ENCODE measurements at regions not wholly inside any gene's neighbourhood (a gene's known extent, or its start where the extent isn't known, plus 50 kb on each side); places are given as distances from the start of the nearest gene placed in this dataset.
"Not testable (repeated sequence)": the region's sequence is repeated elsewhere in the genome, so short reads cannot be mapped to it uniquely, and the experiment has no call there.

DNA sequence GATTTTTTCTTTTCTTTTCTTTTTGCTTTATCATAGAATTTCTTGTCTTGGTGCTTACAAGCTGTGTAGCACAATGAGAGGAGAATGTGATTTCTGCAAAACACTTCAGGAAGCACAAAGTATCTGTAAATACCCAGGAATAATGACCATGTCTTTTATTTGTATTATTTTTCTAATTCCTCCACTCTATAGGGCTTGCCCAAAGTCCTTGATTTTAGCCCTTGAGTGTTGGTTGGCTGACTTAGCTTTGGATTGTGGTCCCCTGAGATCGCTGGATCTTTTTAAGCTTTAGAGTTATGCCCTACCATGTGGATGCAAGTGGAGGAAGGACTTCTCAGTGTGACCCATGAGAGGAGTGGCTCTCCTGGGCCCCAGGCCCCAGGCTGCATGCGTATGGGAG, 52.2 kb downstream of the HOXC4 start:
- H4K8ac ChIP-seq (ENCODE audit: low read depth, low read length), result not testable (repeated sequence)
- no CpG with 5 or more reads among the region's 2 CpGs for WGBS (ENCODE audit: extremely low coverage, insufficient coverage, insufficient read length)

GRCh38 chr12:54106252-54106651, 52.6 kb downstream of the HOXC4 start:
- no CpG with 5 or more reads among the region's 29 CpGs for WGBS (ENCODE audit: extremely low coverage, insufficient coverage, insufficient read length)
- H3K9ac ChIP-seq (ENCODE audit: low read length), result not testable (repeated sequence)

More for the DNA sequence above, 52.2 kb downstream of the HOXC4 start:
- not testable (repeated sequence) for H4K91ac ChIP-seq (ENCODE audit: low read depth, low read length); H3K4ac ChIP-seq (ENCODE audit: low read depth, low read length); H2BK12ac ChIP-seq (ENCODE audit: low read length); H3K18ac ChIP-seq (ENCODE audit: low read length); H3K9me3 ChIP-seq (ENCODE audit: insufficient read depth, low read depth, low read length); H3K4me1 ChIP-seq (ENCODE audit: control insufficient read depth in 1 of 2, insufficient read depth in 2 of 2, low read length in 2 of 2); H3K23ac ChIP-seq (ENCODE audit: low read length); H3K9ac ChIP-seq (ENCODE audit: low read length); H3K14ac ChIP-seq (ENCODE audit: low read length); H3K4me2 ChIP-seq (ENCODE audit: low read length); H2AFZ ChIP-seq (ENCODE audit: insufficient read depth, low read length, poor library complexity); H3K27ac ChIP-seq (ENCODE audit: low read depth, low read length); H3K4me3 ChIP-seq (ENCODE audit: low read depth, low read length); H2AK5ac ChIP-seq (ENCODE audit: low read length); H4K12ac ChIP-seq (ENCODE audit: low read depth, low read length); H2BK120ac ChIP-seq (ENCODE audit: insufficient read depth, low read length, poor library complexity); H3K79me1 ChIP-seq (ENCODE audit: low read length); DNase-seq; H3K79me2 ChIP-seq (ENCODE audit: control insufficient read depth, insufficient read depth, low read length, poor library complexity); H3K36me3 ChIP-seq (ENCODE audit: control insufficient read depth in 1 of 2, insufficient read depth in 2 of 2, low read length in 2 of 2); H2BK5ac ChIP-seq (ENCODE audit: low read depth, low read length, poor library complexity)
- peaks cover 28% of the 10 kb centered on the region for H3K27me3 ChIP-seq (ENCODE audit: insufficient read depth, low read length)

GRCh38 chr12:54106803-54107579, 53.4 kb downstream of the HOXC4 start:
- not testable (repeated sequence) for H3K4me3 ChIP-seq (ENCODE audit: low read depth, low read length); H3K27ac ChIP-seq (ENCODE audit: low read depth, low read length); H2BK120ac ChIP-seq (ENCODE audit: insufficient read depth, low read length, poor library complexity); H4K91ac ChIP-seq (ENCODE audit: low read depth, low read length); H3K23ac ChIP-seq (ENCODE audit: low read length); H3K18ac ChIP-seq (ENCODE audit: low read length); H3K9ac ChIP-seq (ENCODE audit: low read length); H3K4ac ChIP-seq (ENCODE audit: low read depth, low read length); H4K8ac ChIP-seq (ENCODE audit: low read depth, low read length); H4K12ac ChIP-seq (ENCODE audit: low read depth, low read length); H3K36me3 ChIP-seq (ENCODE audit: control insufficient read depth in 1 of 2, insufficient read depth in 2 of 2, low read length in 2 of 2); H2BK5ac ChIP-seq (ENCODE audit: low read depth, low read length, poor library complexity); DNase-seq; H3K79me2 ChIP-seq (ENCODE audit: control insufficient read depth, insufficient read depth, low read length, poor library complexity); H2AFZ ChIP-seq (ENCODE audit: insufficient read depth, low read length, poor library complexity); H3K9me3 ChIP-seq (ENCODE audit: insufficient read depth, low read depth, low read length); H3K79me1 ChIP-seq (ENCODE audit: low read length); H3K4me2 ChIP-seq (ENCODE audit: low read length); H2AK5ac ChIP-seq (ENCODE audit: low read length); H3K4me1 ChIP-seq (ENCODE audit: control insufficient read depth in 1 of 2, insufficient read depth in 2 of 2, low read length in 2 of 2); H3K14ac ChIP-seq (ENCODE audit: low read length); H2BK12ac ChIP-seq (ENCODE audit: low read length)
- H3K27me3 ChIP-seq (ENCODE audit: insufficient read depth, low read length), result peaks cover 28% of the 10 kb centered on the region
- WGBS (ENCODE audit: extremely low coverage, insufficient coverage, insufficient read length), result no CpG with 5 or more reads among the region's 56 CpGs

More at GRCh38 chr12:54106252-54106651, 52.6 kb downstream of the HOXC4 start:
- not testable (repeated sequence) for H2BK5ac ChIP-seq (ENCODE audit: low read depth, low read length, poor library complexity); H3K4me2 ChIP-seq (ENCODE audit: low read length); H3K27ac ChIP-seq (ENCODE audit: low read depth, low read length); H4K91ac ChIP-seq (ENCODE audit: low read depth, low read length); H2BK12ac ChIP-seq (ENCODE audit: low read length); H2AK5ac ChIP-seq (ENCODE audit: low read length); H3K23ac ChIP-seq (ENCODE audit: low read length); H3K36me3 ChIP-seq (ENCODE audit: control insufficient read depth in 1 of 2, insufficient read depth in 2 of 2, low read length in 2 of 2); H3K9me3 ChIP-seq (ENCODE audit: insufficient read depth, low read depth, low read length); H4K12ac ChIP-seq (ENCODE audit: low read depth, low read length); H2AFZ ChIP-seq (ENCODE audit: insufficient read depth, low read length, poor library complexity); DNase-seq; H3K4me3 ChIP-seq (ENCODE audit: low read depth, low read length); H3K4me1 ChIP-seq (ENCODE audit: control insufficient read depth in 1 of 2, insufficient read depth in 2 of 2, low read length in 2 of 2); H2BK120ac ChIP-seq (ENCODE audit: insufficient read depth, low read length, poor library complexity); H3K18ac ChIP-seq (ENCODE audit: low read length); H4K8ac ChIP-seq (ENCODE audit: low read depth, low read length); H3K4ac ChIP-seq (ENCODE audit: low read depth, low read length); H3K14ac ChIP-seq (ENCODE audit: low read length); H3K79me2 ChIP-seq (ENCODE audit: control insufficient read depth, insufficient read depth, low read length, poor library complexity); H3K79me1 ChIP-seq (ENCODE audit: low read length)
- H3K27me3 ChIP-seq (ENCODE audit: insufficient read depth, low read length), result peaks cover 28% of the 10 kb centered on the region

DNA sequence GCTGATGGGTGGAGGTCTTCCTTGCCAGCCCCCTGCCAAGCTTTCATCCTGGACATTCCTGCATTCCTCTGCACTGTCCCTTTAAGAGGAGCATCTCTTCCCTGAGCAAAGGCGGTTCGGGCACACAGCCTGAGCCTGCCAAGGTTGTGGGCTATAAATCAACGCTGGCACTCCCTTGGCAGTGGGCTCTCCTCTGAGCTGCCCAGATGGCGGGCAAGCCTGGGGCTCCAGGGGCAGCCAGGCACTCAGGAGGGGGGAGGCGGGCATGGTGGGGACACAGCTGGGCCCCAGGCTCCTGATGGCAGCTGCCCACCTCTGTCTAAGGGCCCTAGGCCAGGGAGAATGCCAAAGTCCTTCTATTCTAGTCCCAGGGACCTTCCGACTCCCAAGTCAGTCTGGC, 58.7 kb downstream of the HOXC4 start:
- not testable (repeated sequence) for H2AK5ac ChIP-seq (ENCODE audit: low read length); H3K14ac ChIP-seq (ENCODE audit: low read length); H3K4me3 ChIP-seq (ENCODE audit: low read depth, low read length); H3K79me2 ChIP-seq (ENCODE audit: control insufficient read depth, insufficient read depth, low read length, poor library complexity); H3K9me3 ChIP-seq (ENCODE audit: insufficient read depth, low read depth, low read length); H3K18ac ChIP-seq (ENCODE audit: low read length); H3K4ac ChIP-seq (ENCODE audit: low read depth, low read length); H4K12ac ChIP-seq (ENCODE audit: low read depth, low read length); H4K8ac ChIP-seq (ENCODE audit: low read depth, low read length); H3K79me1 ChIP-seq (ENCODE audit: low read length); H2BK5ac ChIP-seq (ENCODE audit: low read depth, low read length, poor library complexity); H3K9ac ChIP-seq (ENCODE audit: low read length); H2AFZ ChIP-seq (ENCODE audit: insufficient read depth, low read length, poor library complexity); DNase-seq; H2BK120ac ChIP-seq (ENCODE audit: insufficient read depth, low read length, poor library complexity); H3K36me3 ChIP-seq (ENCODE audit: control insufficient read depth in 1 of 2, insufficient read depth in 2 of 2, low read length in 2 of 2); H3K4me2 ChIP-seq (ENCODE audit: low read length); H4K91ac ChIP-seq (ENCODE audit: low read depth, low read length); H2BK12ac ChIP-seq (ENCODE audit: low read length); H3K4me1 ChIP-seq (ENCODE audit: control insufficient read depth in 1 of 2, insufficient read depth in 2 of 2, low read length in 2 of 2); H3K27ac ChIP-seq (ENCODE audit: low read depth, low read length); H3K23ac ChIP-seq (ENCODE audit: low read length)
- H3K27me3 ChIP-seq (ENCODE audit: insufficient read depth, low read length), result peaks cover 13% of the 10 kb centered on the region
- no CpG with 5 or more reads among the region's 6 CpGs for WGBS (ENCODE audit: extremely low coverage, insufficient coverage, insufficient read length)
